ENCODE measurements at regions not wholly inside any gene's neighbourhood (a gene's known extent, or its start where the extent isn't known, plus 50 kb on each side); places are given as distances from the start of the nearest gene placed in this dataset.
"Not testable (repeated sequence)": the region's sequence is repeated elsewhere in the genome, so short reads cannot be mapped to it uniquely, and the experiment has no call there.

GRCh38 chr2:240262578-240262977 is 122.1 kb upstream of the OTOS start:
- TF ChIP-seq CTCF (conservative IDR thresholded peaks at IDR 0.05; ENCODE audit: low read depth, low read length); MXI1 (IDR thresholded peaks at IDR 0.05; ENCODE audit: borderline replicate concordance, low read depth, low read length); FOS (IDR thresholded peaks at IDR 0.05; ENCODE audit: low read depth, low read length); POLR2A (IDR thresholded peaks at IDR 0.05; ENCODE audit: low read depth, low read length); RCOR1 (IDR thresholded peaks at IDR 0.05; ENCODE audit: insufficient replicate concordance, low read length); BHLHE40 (IDR thresholded peaks at IDR 0.05; ENCODE audit: low read depth, low read length); CHD1 (IDR thresholded peaks at IDR 0.05; ENCODE audit: low read depth, low read length); RAD21 (IDR thresholded peaks at IDR 0.05; ENCODE audit: low read length); NFE2L2 (IDR thresholded peaks at IDR 0.05; ENCODE audit: low read depth, low read length); SMC3 (IDR thresholded peaks at IDR 0.05; ENCODE audit: low read depth, low read length); RFX5 (IDR thresholded peaks at IDR 0.05; ENCODE audit: low read depth, low read length); CEBPB (IDR thresholded peaks at IDR 0.05; ENCODE audit: low read depth, low read length): not testable (repeated sequence)
- TF ChIP-seq, protein P1, sequence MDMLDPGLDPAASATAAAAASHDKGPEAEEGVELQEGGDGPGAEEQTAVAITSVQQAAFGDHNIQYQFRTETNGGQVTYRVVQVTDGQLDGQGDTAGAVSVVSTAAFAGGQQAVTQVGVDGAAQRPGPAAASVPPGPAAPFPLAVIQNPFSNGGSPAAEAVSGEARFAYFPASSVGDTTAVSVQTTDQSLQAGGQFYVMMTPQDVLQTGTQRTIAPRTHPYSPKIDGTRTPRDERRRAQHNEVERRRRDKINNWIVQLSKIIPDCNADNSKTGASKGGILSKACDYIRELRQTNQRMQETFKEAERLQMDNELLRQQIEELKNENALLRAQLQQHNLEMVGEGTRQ (IDR thresholded peaks at IDR 0.05; ENCODE audit: low read depth, low read length) = not testable (repeated sequence)

All from IMR-90 (cell line).